ENCODE measurements at regions not wholly inside any gene's neighbourhood (a gene's known extent, or its start where the extent isn't known, plus 50 kb on each side); places are given as distances from the start of the nearest gene placed in this dataset.

GRCh38 chr20:23205211-23205610, 119.1 kb upstream of the CD93 start:
- no peak for DNase-seq (ENCODE audit: low spot score)

- DNase-seq (ENCODE audit: low spot score) = no peak
Measured at GRCh38 chr20:23203951-23204730, 118.0 kb upstream of the CD93 start.

GRCh38 chr20:23203310-23203709, 117.2 kb upstream of the CD93 start:
- no peak for DNase-seq (ENCODE audit: low spot score)

DNA sequence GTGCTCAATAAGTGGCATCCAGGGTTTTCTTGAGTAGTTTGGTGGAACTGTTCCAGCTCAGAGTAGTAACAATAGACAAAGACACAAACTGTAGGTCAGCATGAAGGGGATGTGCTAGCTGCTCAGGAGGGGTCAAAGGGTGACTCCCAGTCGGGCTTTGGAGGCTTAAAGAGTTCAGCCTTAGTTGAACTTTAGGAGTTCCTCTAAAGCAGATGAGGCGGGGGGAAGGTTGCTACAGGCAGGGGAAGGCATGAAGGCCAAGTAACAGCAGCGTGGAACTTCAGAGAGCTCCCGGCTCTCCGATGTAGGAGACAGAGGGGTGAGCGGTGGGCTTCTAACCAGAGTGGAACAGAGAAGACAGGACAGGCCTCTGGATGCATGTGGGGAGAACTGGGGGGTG, 115.5 kb upstream of the CD93 start:
- DNase-seq (ENCODE audit: low spot score) = no peak

DNA sequence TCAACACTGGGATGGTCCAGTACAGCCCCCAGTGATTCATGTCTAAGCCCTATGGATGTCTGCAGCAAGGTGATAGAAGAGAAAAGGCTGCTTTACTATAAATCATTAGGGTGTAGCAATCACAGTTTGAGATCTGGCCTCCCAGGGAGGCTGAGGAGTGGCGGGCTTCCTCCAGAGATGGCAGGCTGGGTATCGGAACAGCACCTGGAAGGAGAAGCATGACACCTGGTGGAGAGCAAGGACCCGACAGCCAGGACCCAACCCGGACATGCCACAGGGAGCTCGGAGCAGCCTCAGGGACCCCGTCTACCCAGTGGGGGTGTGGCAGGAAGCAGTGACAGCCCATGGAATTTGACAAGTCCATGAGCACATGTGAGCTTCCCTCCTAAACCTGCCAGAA, 114.8 kb upstream of the CD93 start:
- DNase-seq (ENCODE audit: low spot score) = peak; percentile 32

DNA sequence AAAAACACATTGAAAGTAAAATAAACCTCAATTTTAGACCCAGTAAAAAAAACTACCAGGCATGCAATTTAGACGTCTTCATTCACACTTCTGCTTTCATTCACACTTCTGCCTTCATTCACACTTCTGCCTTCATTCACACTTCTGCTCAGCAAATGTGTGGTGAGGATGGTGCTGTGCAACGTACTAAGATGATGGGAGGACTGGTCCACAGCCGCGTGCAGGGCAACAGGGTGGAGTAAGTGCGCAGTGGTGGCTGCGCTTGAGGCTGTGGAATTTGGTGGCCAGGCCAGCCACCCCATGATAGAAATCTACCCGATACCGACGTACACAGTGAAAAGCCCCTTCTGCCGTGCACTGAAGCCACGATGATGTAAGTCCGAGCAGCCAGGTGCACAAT, 114.3 kb upstream of the CD93 start:
- DNase-seq (ENCODE audit: low spot score) = no peak

DNA sequence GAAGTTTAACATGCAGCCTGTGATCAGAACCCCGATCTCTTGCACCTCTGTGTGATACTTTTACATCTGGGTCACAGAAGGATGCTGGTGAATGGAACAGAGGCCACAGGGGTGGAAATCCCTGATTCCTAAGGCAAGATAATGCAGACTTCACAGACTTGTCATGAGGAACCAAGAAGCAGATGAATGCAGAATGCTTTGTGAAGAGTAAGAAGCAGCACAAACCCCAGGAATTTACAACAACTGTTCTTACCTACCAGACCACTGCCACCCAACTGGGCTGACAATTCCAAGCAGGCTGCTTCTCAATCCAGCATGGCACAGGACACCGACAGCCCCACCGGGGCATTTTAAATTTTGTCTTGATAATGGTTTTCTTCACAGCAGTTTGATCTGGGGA, 113.2 kb upstream of the CD93 start:
- DNase-seq (ENCODE audit: low spot score) = no peak

- no peak for DNase-seq (ENCODE audit: low spot score)
Measured at GRCh38 chr20:23198815-23199214, 112.7 kb upstream of the CD93 start.

DNA sequence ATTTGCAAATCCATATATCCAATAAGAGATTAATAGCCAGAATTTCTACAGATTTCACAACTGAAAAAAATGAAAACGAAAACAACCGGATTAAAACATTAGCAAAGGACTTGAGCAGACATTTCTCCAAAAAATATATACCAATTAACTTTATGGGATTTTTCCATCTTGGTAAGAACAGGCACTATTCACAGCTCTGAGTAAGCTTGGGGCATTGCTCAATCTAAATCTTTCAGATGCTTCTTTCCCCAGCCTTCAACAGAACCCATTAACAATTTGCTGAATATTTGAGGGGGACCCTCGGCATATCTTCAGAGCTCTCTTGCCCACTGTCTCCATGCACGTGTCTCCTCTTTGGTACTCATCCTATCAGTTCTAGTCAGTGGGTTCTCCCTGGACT, 111.7 kb upstream of the CD93 start:
- DNase-seq (ENCODE audit: low spot score) = no peak

DNA sequence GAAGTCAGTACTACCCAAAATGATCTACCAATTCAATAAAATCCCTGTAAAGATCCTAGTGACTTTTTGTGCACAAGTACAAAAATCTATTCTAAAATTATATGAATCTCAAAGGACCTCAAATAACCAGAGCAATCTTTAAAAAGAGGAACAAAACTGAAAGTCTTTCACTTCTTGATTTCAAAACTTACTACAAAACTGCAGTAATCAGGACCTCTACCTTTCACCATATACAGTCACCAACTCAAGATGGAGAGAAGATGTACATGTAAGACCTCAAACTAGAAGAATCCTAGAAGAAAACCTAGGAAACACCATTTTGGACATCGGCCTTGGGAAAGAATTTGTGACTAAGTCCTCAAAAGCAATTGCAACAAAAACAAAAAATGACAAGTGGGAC, 109.5 kb upstream of the CD93 start:
- DNase-seq (ENCODE audit: low spot score) = no peak

DNA sequence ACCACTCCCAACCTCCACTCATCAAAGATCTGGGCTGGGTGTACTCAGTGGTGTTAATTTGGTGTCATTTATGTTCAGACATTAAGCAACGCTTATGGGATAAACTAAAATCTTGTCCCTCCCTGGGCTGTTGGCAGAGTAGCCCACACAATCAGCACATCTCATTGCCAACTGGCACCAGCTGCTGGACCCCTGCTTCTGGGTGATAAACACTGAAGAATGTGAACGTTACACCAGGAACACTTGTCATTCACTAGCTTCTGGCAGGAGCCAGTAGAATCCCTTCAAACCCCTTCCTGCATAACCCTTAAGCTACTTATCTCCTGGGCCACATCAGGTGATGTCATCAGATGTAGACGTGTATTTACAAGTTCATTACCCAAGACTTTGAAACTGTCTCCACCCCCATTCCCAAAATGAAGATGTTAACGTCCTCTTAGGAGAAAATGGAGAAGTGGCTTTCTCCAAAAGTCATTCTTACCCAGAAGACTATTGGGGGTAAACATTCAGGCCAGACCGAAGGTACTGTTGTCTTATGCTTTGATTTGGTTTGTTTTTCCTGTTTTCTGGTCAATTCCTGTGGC, 107.8 kb upstream of the CD93 start:
- DNase-seq (ENCODE audit: low spot score) = no peak

- DNase-seq (ENCODE audit: low spot score) = no peak
Measured at GRCh38 chr20:23192469-23192868, 106.3 kb upstream of the CD93 start.

- no peak for DNase-seq (ENCODE audit: low spot score)
Measured at GRCh38 chr20:23190557-23190956, 104.4 kb upstream of the CD93 start.

- DNase-seq (ENCODE audit: low spot score) = no peak
Measured at GRCh38 chr20:23189854-23190253, 103.7 kb upstream of the CD93 start.

- DNase-seq (ENCODE audit: low spot score) = no peak
Measured at GRCh38 chr20:23189341-23189740, 103.2 kb upstream of the CD93 start.

DNA sequence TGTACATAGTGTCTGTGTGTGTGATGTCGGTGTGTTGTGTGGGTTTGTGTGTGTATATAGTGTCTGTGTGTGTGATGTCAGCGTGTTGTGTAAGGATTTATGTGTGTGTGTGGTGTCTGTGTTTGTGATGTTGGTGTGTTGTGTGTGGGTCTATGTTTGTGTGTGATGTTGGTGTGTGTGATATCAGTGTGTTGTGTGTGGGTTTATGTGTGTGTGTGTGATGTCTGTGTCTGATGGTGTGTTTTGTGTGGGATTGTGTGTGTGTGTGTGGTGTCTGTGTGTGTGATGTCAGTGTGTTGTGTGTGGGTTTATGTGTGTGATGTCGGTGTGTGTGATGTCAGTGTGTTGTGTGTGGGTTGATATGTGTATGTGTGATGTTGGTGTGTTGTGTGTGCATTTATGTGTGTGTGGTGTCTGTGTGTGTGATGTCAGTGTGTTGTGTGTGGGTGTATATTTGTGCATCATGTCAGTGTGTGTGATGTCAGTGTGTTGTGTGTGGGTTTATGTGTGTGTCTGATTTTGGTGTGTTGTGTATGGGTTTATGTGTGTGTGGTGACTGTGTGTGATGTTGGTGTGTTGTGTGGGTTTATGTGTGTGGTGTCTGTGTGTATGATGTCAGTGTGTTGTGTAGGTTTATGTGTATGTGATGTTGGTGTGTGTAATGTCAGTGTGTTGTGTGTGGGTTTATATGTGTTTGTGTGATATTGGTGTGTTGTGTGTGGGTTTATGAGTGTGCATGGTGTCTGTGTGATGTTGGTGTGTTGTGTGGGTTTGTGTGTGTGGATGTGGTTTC, 102.4 kb upstream of the CD93 start:
- no peak for DNase-seq (ENCODE audit: low spot score)

DNA sequence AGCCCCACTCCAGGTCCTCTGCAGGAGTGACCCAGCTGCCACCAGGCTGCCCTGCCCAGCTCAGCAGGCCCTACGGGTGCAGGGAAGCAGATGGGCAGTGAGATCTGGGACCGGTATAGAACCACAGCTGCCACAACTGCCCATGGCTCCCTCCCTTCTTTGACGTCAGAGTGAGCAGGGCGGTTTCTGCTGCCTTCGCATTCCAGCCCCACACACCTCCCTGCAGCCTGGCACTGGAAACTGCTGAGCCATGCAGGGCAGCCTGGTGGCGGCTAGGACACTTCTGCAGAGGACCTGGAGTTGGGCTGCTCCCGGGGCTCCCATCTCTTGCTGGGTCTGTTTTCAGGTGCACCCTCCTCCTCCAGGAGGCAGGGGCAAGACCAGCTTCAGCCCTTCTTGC, 101.6 kb upstream of the CD93 start:
- no peak for DNase-seq (ENCODE audit: low spot score)

DNA sequence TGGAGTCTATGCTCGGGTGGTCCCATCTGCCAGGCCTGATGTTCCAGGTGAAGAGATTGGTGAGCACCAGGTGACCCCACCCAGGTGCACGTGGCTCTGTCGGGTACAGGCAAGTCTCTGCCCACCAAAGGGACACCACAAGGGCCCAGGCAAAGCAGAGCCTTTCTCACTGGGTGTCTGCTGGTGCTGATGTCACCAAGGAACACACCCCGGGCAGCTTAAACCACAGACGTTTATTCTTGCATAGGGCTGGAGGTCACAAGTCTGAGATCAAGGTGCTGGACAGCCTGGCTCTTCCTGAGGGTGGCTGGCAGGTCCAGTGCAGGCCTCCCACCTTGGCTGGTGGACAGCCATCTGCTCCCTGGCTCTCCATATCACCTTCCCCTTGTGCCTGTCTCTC, 100.7 kb upstream of the CD93 start:
- DNase-seq (ENCODE audit: low spot score) = no peak

GRCh38 chr20:23180451-23180921, 94.4 kb upstream of the CD93 start:
- DNase-seq (ENCODE audit: low spot score) = no peak

DNA sequence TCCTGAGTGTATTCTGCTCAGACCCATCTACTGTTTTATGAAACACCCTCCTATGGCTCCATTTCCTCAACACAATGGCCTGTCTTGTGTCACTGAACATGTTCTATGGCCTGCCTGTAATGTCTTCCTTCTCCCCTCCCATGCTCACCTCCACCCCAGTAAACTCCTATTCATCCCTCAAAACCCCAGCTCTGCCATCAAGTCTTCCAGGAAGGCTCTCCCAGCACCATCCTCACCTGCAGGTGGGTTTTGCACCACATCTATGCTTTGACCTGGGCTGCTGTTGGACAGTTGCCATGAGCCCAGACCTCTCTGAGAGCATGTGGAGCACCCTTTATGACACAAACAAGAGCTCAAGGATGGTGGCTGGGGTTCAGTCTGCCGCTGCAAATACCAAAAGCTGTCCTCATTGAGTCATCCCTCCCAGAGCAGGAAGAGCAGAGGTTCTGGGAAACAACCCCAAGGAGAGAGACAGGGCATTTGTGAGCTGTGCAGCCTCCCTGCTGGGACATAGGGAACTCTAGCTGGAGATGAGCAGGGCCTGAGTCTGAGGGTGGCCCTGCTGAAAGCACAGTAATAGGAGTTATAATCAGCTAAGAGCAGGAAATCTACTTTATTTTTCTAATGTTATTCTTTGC, 93.8 kb upstream of the CD93 start:
- DNase-seq (ENCODE audit: low spot score) = no peak

DNA sequence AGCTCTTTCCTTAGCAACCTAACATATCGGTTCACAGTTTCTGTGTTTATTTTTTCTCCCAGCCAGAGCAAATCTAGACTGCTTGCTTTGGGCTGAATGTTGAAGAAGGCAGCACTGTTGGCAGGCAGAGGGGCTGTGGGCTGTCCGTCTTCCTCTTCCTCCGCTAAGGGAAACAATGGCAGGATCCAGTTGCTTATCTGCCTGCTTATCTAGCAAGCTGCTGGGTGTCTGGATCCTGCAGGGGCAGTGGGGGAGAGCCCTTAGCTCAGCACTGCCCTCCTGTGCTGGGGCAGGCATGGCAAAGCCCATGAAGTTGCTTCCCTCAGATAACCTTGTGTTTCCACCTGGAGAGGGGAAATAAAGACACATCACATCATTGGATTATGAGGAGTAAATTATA, 92.7 kb upstream of the CD93 start:
- no peak for DNase-seq (ENCODE audit: low spot score)

GRCh38 chr20:23174821-23175220, 88.7 kb upstream of the CD93 start:
- no peak for DNase-seq (ENCODE audit: low spot score)

DNA sequence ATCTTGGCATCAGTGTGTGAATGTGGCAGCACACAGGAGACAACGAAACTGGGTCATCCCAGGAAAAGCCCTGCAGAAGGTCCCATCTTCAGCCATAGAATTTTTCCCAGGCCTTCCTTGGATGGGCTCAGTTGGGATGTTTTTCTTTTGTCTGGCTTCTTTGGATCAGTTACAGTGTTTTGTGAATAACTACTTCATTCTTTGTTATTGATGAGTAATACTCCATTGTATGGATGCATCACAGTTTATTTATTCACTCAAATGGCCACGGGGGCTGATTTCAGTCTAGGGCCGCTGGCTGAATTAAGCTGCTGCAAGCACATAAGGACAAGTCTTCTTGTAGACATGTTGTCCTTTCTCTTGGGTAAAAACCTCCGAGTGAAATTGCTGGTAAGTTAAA, 81.3 kb upstream of the CD93 start:
- DNase-seq (ENCODE audit: low spot score) = no peak

All from cerebellar cortex (tissue), 1 donor.